Esophagus muscularis mucosa (tissue), 3 donors: ENCODE measurements at regions not wholly inside any gene's neighbourhood (a gene's known extent, or its start where the extent isn't known, plus 50 kb on each side); places are given as distances from the start of the nearest gene placed in this dataset.

ENCODE experiments used
- CTCF ChIP-seq, 3 experiments: fragments of 200-600 bp in 2 of 3; fragments of 450-650 bp in 1 of 3; sonication (generic) in 2 of 3; IDR thresholded peaks; one replicate each; pipeline ENCODE4 v1.5.1; 2017 to 2019; ENCODE audit warnings: antibody characterized with exemption in 3 of 3, mild to moderate bottlenecking in 2 of 3, moderate library complexity in 1 of 3
- POLR2AphosphoS5 ChIP-seq, 2 donors: sonication (generic); formaldehyde crosslinking; IDR thresholded peaks; one replicate each; pipeline ENCODE4 v1.6.1; 2017; ENCODE audit warnings: antibody characterized with exemption in 2 of 2

GRCh38 chr6:138657065-138657425 lies 116.5 kb upstream of the CCDC28A start:
- TF ChIP-seq CTCF (IDR thresholded peaks at IDR 0.05) (no peak), POLR2AphosphoS5 (IDR thresholded peaks at IDR 0.05) (no peak)
